HCEC 1CT (cell line): ENCODE measurements at regions not wholly inside any gene's neighbourhood (a gene's known extent, or its start where the extent isn't known, plus 50 kb on each side); places are given as distances from the start of the nearest gene placed in this dataset.

Experiments
- DNase-seq: peaks from one replicate; pipeline ENCODE4 v3.0.0-alpha.2; 2017

DNA sequence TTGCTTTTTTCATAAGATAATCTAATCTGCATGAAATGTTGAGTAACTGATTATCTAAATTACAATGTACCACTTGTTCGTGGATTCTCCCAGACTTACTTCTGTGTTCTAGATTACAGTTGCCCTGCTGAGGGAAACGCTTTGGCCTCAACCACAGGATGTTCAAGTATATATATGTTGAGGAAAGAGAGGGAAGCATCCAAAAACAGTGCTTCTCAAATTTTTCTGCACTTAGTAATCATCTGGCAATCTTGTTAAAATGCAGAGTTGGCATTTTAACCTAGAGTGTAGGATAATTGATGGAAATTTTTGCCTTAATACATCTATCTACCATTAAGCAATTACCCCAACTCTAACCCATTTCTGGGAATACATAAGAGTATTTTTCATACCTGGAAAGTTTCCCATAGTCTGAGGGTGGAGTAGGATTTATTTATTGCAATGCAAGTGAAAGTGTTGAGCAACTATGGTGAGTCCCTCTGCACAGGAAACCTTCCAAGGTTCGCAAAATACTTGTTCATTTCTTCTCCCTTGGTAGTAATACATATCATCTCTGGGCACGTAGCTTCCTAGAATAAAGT is 59.6 kb upstream of the C1GALT1 start:
- DNase-seq, result peak; percentile 59

DNA sequence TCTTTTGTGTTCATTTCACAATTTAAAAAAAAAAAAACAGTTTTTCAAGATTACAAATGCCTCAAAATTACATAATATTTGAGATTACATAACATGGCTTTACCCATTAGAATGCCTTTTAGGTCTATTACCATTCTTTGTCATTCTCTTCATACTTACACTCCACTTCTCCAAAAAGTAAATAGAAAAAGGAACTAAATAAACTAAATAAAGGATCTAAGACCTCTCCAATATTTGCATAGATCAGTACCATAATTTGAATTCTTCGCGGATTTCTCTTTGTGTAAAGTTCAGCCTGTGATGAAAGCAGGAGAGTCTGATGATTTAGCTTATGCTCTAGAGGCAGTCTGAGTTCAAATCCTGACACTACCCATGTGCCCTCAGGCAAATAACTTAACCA is 56.4 kb upstream of the C1GALT1 start:
- DNase-seq, result no peak

DNA sequence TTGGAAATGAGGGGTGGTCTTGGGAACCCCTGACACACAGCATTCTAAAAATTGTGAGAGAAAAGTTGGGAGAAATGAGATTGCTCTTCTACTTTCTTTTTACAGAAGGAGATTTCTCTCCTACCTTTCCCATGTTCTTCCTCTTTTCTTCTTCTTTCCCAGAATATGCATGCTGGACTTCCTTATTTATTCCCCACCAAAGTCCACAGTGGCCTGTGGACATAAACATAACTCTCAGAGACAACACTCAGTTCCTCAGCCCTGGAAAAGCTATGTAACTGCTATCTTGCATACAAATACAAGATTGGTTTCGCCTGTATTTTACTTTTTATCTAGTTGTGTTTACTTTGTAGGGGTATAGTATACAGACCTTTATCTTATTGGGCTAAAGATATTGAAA is 54.6 kb upstream of the C1GALT1 start:
- DNase-seq, result no peak

DNA sequence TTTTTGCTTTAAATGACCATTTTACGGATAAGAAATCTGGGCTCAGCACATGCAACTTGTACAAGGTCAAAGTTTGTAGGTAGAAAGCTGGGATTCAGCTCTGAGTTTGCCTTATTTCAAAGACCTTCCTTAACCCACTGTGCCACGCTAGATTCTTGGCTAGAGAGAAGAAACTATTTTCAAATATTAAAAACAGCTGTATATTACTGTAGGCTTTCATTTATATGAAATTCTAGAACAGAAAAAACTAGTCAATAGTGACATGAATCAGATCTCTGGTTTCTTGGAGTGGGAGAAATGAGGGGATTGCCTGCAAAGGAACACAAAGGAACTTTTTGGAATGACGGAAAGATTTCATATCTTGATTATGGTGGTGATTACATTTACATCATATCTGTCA is 53.0 kb upstream of the C1GALT1 start:
- DNase-seq, result no peak

DNA sequence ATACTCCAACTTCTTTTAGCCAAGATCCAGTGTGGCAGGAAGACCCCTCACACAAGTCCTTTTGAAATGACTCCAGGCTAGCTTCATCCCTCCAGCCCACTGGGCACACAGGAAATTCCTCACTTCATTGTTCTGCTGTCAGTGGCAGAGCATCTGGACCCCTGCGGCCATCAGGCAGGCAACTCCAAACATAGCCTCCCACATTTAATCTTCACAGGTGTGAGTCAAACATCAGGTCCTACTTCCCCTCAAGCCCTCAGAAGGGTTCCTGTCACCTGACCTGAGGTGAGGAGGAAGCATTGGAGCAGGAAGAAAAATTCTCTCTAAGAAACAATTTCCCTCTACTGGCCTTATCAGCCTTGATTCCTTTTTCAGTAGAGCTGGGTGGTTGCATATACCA is 51.1 kb upstream of the C1GALT1 start:
- DNase-seq, result no peak
